Stimulated activated naive CD8-positive, alpha-beta T cell treated with anti-CD3 and anti-CD28 coated beads, Interleukin-15, amount 100 ng/mL, for 72 hours (primary cell): ENCODE measurements at regions not wholly inside any gene's neighbourhood (a gene's known extent, or its start where the extent isn't known, plus 50 kb on each side); places are given as distances from the start of the nearest gene placed in this dataset.

Experiments used
- ATAC-seq: fragments of 150-1000 bp; cut with Tn5 transposase; 2 replicates; pipeline ENCODE4 v1.10.0; 2021; ENCODE audit warnings: mild to moderate bottlenecking, moderate library complexity
- DNase-seq, 2 donors: peaks; one replicate each; pipeline ENCODE4 v3.0.0; 2021 to 2022
- H3K27ac Mint-ChIP-seq, 2 donors: one replicate each; pipeline ENCODE4 v1.8.0; 2022; ENCODE audit warnings: mild to moderate bottlenecking in 2 of 2, mixed read lengths in 2 of 2, moderate library complexity in 2 of 2
- H3K27me3 Mint-ChIP-seq: one replicate; pipeline ENCODE4 v1.8.0; 2022; ENCODE audit warnings: mixed read lengths
- H3K4me1 Mint-ChIP-seq: one replicate; pipeline ENCODE4 v1.8.0; 2022; ENCODE audit warnings: mild to moderate bottlenecking, mixed read lengths
- H3K4me3 Mint-ChIP-seq, 2 donors: one replicate each; pipeline ENCODE4 v1.8.0; 2022; ENCODE audit warnings: mild to moderate bottlenecking in 2 of 2, mixed read lengths in 2 of 2, moderate library complexity in 1 of 2
- H3K9me3 Mint-ChIP-seq, 2 donors: one replicate each; pipeline ENCODE4 v1.8.0; 2022; ENCODE audit warnings: mixed read lengths in 2 of 2

DNA sequence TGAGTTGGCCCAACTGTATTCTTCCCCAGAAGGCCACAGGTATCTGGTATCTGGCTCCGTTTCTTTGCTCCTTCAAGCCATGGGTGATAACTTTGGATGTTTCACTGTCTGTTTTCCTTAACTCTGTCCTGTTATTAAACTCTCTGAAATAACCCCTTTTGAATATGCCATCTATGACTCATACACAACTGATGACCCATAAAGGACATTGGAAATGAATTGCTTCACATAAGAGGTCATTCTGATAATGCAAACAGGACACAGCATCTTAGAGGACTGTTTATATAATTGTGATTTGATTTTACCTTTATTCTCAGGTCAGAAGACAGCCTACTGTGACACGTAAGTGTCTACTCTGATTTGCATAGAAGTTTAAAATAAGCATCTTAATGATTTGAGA, 227.7 kb downstream of the VEGFC start:
- Mint-ChIP-seq H3K27me3 (no peaks in the 10 kb centered on the region), H3K4me1 (no peaks in the 10 kb centered on the region), H3K27ac (no peak overlapping the region), H3K9me3 (peaks cover 0 to 7% of the 10 kb centered on the region in 2 donors), H3K4me3 (no peak overlapping the region)
- ATAC-seq (no peak), DNase-seq (no peak)

DNA sequence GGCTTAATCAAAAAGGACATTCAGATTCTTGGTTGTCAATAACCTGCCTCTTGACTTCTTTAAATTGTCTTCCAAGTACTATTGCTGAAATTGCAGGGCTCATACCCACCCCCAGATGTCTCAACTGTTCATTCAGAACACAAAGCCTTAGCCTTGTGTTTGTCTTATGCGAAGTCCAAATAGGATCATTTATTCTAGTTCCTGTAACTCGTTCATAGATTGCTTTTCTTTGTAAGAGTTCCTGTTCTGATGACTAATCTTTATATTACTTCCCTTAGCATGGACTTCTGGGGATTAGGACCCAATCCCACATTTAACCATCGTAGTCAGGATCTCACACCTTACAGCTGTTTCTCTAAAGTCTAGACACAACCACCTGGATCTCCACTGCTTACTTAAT, 226.0 kb downstream of the VEGFC start:
- DNase-seq (no peak), ATAC-seq (no peak)
- Mint-ChIP-seq H3K4me1 (no peaks in the 10 kb centered on the region), H3K9me3 (peaks cover 0 to 7% of the 10 kb centered on the region in 2 donors), H3K4me3 (no peak overlapping the region), H3K27ac (no peak overlapping the region), H3K27me3 (no peaks in the 10 kb centered on the region)

DNA sequence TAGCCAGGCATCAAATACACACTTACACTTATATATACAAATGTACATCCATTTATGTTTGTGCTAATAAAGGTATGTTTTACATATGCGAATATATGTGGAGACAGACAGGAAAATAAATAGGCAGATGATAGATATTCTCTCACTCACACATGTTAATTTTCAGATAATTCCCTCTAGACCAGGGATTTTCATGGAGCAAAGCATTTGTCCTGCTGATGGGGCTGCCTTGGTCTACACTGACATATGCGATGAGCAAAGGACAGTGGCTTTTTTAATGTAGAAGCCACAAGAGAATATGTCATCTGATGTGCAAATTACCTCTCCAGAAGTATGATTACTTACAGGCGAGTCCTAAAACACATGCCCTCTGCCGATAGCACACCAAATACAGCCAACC, 224.5 kb downstream of the VEGFC start:
- peaks cover 0 to 1% of the 10 kb centered on the region in 2 donors for H3K9me3 Mint-ChIP-seq
- H3K27ac Mint-ChIP-seq: no peak overlapping the region
- H3K4me1 Mint-ChIP-seq: no peaks in the 10 kb centered on the region
- ATAC-seq (no peak), DNase-seq (no peak)
- H3K27me3 Mint-ChIP-seq: no peaks in the 10 kb centered on the region
- no peak overlapping the region for H3K4me3 Mint-ChIP-seq

DNA sequence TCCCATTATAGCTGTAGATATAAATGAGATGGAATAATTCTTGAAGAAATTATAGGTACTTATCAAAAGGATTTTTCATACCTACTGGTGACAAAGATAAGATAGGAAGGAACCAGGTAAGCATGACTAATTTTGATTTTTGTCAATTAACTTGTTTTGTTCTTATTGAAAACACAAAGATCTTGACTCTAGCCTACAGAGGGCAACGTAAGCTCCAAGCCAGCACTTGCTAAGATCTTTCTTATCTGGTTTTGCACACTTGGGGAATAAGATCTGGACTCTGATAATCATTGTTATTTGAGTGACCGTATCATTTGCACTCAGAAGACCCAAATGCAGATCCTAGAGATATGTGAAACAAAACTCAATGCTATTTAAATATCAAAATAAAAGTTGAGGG, 223.4 kb downstream of the VEGFC start:
- ATAC-seq (no peak), DNase-seq (no peak)
- Mint-ChIP-seq H3K27me3 (no peaks in the 10 kb centered on the region), H3K9me3 (no peaks in the 10 kb centered on the region), H3K4me1 (no peaks in the 10 kb centered on the region), H3K4me3 (no peak overlapping the region), H3K27ac (no peak overlapping the region)

DNA sequence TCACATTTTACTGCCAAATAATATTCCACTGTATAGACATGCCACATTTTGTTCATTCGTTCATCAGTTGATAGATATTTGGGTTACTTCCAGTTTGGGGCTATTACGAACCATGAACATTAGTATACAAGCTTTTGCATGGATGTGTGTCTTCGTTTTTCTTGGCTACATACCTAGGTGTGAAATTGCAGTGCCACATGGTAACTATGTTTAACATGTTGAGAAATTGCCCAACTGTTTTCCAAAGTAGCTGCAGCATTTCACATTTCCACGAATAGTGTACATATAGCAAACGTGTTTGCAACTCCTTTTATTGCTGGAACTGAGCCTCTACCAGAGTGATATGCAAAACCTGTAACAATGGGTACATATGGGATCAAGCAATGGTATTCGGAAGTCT, 221.5 kb downstream of the VEGFC start:
- ATAC-seq (no peak), DNase-seq (no peak)
- Mint-ChIP-seq H3K4me3 (no peak overlapping the region), H3K27me3 (no peaks in the 10 kb centered on the region), H3K9me3 (no peaks in the 10 kb centered on the region), H3K4me1 (no peaks in the 10 kb centered on the region), H3K27ac (no peak overlapping the region)

DNA sequence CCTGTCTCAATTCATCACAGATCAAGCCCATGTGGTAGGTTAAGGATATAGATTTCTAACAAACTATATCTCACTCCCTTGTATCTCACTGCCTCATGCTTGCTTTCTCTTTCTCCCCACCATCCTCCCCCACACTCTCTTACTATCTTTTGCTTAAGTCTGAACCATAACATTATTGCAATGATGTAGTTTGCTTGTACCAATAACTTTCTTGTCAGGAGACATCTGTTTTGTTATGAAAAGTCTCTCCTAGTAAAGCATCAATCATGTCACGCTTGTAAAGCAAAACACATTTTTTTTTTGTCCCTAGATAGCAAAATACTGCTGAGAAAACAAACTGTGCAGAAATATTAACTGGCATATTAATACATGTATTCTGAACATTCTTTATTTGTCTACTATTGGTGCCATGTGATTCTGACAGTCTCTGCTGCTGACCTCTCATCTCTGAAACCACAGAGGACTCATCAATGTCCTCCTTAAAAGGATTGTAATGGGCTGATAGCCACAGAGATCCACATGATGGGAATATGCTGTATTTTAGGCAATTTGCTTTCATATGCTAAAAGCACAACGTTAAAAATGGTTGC, 217.5 kb downstream of the VEGFC start:
- no peaks in the 10 kb centered on the region for H3K9me3 Mint-ChIP-seq
- H3K4me3 Mint-ChIP-seq: no peak overlapping the region
- DNase-seq (no peak), ATAC-seq (no peak)
- H3K27me3 Mint-ChIP-seq: no peaks in the 10 kb centered on the region
- H3K4me1 Mint-ChIP-seq: no peaks in the 10 kb centered on the region
- no peak overlapping the region for H3K27ac Mint-ChIP-seq

DNA sequence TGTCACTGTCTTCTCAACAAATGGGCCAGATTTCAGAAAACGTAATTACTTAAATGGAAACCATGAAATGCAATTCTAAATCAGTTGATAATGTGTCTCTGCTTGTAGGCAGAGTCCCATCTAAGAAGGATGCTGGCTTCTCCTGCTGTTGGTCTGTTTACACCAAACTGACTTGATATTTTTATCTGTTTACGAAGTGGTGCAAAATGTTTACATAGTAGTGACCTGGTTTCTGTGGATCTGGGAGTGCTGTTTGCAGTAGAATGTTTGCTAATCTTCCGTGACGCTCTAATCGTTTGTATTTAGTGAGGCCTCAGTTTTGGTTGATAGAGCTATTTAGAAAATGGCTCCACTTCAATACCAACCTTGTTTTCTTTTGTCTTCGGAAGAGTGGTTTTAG, 213.5 kb downstream of the VEGFC start:
- Mint-ChIP-seq H3K27me3 (no peaks in the 10 kb centered on the region), H3K4me3 (no peak overlapping the region), H3K27ac (no peak overlapping the region), H3K9me3 (peaks cover 6 to 9% of the 10 kb centered on the region in 2 donors), H3K4me1 (no peaks in the 10 kb centered on the region)
- no peak for ATAC-seq
- DNase-seq: no peak

DNA sequence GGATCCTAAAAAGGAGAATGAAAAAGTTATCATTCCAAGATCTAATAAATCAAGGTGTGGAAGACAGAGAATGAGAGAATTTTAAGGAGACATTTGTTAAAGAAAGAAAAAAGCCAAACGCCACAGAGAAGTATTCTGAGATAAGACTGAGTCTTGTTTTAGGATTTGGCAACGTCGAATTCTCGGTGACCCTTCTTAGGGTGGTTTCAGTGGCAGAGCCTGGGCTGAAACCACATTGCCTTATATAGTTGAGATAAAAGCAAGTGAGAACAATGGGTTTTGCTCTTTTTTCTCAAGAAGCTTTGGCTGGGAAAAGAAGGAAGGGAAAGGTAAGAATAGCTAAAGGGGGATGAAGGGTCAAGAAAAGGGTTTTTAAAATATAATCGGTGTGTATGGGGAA, 209.4 kb downstream of the VEGFC start:
- ATAC-seq (no peak), DNase-seq (no peak)
- Mint-ChIP-seq H3K27ac (peak overlapping the region in 1 of 2 donors; percentile 50), H3K4me1 (no peaks in the 10 kb centered on the region), H3K9me3 (peaks cover 9 to 11% of the 10 kb centered on the region in 2 donors), H3K27me3 (no peaks in the 10 kb centered on the region), H3K4me3 (no peak overlapping the region)

DNA sequence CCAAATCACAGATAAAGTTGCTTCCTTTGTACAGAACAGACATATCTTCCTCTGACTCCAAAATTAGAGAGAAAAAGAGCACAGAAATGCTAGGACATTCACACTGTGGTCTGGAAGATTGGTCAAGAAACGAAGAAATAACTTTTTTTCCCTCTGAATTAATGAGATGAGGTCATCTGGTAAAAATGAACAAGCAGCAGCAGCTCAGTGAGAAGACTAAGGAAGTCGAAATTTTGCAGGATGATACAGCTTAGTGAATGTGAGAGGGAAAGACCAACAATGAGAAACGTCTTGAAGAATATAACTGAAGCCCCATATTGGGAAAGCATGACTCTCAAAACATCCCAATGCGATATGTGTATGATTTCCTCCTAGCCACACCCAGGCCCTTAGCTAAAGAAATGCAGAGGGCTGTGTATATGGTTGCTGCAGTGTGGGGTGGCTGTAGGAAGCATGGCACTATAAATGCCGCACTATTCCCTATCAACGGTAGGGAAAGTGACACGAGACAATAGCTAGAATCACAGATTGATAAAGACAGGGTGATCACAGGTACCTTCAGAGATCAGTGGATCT, 208.6 kb downstream of the VEGFC start:
- no peak overlapping the region for H3K4me3 Mint-ChIP-seq
- ATAC-seq (no peak), DNase-seq (no peak)
- H3K27me3 Mint-ChIP-seq: no peaks in the 10 kb centered on the region
- no peaks in the 10 kb centered on the region for H3K4me1 Mint-ChIP-seq
- no peak overlapping the region for H3K27ac Mint-ChIP-seq
- peaks cover 9 to 16% of the 10 kb centered on the region in 2 donors for H3K9me3 Mint-ChIP-seq

DNA sequence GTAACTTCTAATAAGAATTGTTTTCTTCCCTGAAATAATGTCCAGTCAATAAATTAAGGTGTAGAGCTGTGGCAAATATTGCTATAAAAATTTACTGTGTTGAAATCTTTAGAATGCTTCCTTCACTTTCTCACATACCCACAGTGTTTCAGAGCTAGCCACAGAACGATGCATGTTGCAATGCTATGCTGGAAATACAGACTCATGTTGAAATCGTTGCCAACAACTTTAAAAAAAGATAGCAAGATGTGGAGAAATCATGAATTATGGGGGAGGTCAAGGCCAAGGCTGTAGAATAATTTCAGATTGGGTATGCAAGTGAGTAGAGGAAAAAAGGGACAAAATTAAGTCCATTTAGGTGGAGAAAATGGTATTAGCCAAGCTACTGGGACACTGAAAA, 204.8 kb downstream of the VEGFC start:
- H3K9me3 Mint-ChIP-seq: peaks cover 9 to 19% of the 10 kb centered on the region in 2 donors

DNA sequence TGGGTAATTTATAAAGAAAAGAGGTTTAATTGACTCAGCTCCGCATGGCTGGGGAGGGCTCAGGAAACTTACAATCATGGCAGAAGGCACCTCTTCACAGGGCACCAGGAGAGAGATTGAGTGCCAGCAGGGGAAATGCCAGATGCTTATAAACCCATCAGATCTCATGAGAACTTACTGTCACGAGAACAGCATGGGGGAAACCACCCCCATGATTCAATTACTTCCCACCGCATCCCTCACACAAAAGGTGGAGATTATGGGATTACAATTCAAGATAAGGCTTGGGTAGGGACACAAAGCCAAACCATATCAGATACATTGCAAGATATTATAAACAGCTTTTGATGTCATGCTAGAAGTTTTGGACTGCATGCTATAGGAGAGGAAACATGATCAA, 204.3 kb downstream of the VEGFC start:
- no peak overlapping the region for H3K27ac Mint-ChIP-seq
- no peaks in the 10 kb centered on the region for H3K4me1 Mint-ChIP-seq
- no peak overlapping the region for H3K4me3 Mint-ChIP-seq
- ATAC-seq (no peak), DNase-seq (no peak)
- H3K27me3 Mint-ChIP-seq: no peaks in the 10 kb centered on the region
- peaks cover 5 to 17% of the 10 kb centered on the region in 2 donors for H3K9me3 Mint-ChIP-seq

More for the DNA sequence above, 204.8 kb downstream of the VEGFC start:
- no peaks in the 10 kb centered on the region for H3K27me3 Mint-ChIP-seq
- H3K4me1 Mint-ChIP-seq: no peaks in the 10 kb centered on the region
- H3K27ac Mint-ChIP-seq: no peak overlapping the region
- DNase-seq (no peak), ATAC-seq (no peak)
- H3K4me3 Mint-ChIP-seq: no peak overlapping the region

DNA sequence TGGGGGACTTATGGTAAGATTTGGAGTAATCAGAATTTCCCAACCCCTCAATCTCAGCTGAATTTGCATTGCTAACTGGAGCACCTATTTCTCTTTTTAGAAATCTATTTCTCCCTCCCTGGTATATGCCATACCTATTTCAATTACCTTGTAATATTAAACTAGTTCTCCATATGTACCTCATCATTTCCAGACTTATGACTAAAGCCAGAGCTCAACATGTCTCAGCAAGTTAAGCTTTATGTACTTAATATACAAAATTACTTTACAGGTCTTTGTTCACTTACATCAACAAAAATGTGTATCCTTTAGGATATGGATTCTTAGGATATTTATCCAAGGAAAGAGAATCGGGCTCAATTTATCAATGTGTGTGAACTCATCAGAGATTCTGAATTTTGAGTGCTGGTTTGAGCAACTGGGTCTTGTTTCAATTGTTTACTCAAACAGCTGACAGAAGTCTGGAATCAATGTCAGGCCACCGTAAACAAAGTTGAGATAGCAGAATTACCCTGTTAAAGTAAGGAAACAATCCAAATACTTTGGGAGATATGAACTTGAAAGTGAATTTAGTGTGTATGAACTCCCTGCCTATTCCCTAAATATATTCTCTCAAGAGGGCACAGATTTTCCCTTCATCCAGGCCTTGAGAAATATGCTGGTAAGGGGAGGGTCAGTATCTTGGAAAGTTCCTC, 199.6 kb downstream of the VEGFC start:
- H3K4me1 Mint-ChIP-seq: no peaks in the 10 kb centered on the region
- ATAC-seq (no peak), DNase-seq (no peak)
- H3K27ac Mint-ChIP-seq: no peak overlapping the region
- H3K27me3 Mint-ChIP-seq: no peaks in the 10 kb centered on the region
- peaks cover 0 to 10% of the 10 kb centered on the region in 2 donors for H3K9me3 Mint-ChIP-seq
- H3K4me3 Mint-ChIP-seq: no peak overlapping the region

DNA sequence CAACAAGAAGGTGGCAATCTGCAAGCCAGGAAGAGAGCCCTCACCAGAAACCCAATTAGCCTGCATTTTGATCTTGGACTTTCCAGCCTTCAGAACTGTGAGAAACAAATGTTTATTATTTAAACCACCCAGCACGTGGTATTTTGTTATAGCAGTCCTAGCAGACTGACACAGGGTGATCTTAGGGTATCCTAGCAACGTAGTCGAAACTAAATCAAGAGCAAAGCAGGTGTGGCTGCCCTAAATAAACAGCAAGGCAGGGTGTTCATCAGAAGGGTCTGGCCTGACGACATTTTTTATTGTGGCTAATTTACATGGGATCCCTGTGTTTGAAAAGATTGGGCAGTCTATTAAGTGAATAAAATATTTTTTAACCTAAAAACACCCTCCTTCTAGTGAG, 198.8 kb downstream of the VEGFC start:
- H3K4me3 Mint-ChIP-seq: no peak overlapping the region
- no peaks in the 10 kb centered on the region for H3K27me3 Mint-ChIP-seq
- H3K4me1 Mint-ChIP-seq: no peaks in the 10 kb centered on the region
- no peak for DNase-seq
- H3K9me3 Mint-ChIP-seq: peaks cover 0 to 5% of the 10 kb centered on the region in 2 donors
- no peak for ATAC-seq
- no peak overlapping the region for H3K27ac Mint-ChIP-seq

DNA sequence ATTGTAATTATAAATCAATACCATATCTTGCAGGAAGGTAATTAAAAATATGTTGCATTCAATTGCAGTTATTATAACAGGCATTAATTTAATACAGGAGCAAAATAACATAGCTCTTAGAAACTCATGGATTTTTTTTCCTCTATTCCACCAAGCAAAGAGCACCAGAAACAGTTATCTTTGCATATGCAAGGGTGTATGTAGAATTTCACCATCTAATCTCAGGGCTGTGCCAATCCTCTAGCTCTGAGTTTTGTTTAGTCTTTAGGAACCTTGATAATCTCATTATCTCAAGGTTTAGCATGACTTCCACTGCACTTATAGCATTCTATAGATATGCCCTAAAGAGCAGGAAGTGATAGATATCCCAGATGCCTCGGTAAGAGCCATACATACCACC, 197.5 kb downstream of the VEGFC start:
- no peaks in the 10 kb centered on the region for H3K27me3 Mint-ChIP-seq
- no peak overlapping the region for H3K4me3 Mint-ChIP-seq
- no peaks in the 10 kb centered on the region for H3K4me1 Mint-ChIP-seq
- no peaks in the 10 kb centered on the region for H3K9me3 Mint-ChIP-seq
- no peak overlapping the region for H3K27ac Mint-ChIP-seq
- no peak for ATAC-seq
- DNase-seq: no peak

DNA sequence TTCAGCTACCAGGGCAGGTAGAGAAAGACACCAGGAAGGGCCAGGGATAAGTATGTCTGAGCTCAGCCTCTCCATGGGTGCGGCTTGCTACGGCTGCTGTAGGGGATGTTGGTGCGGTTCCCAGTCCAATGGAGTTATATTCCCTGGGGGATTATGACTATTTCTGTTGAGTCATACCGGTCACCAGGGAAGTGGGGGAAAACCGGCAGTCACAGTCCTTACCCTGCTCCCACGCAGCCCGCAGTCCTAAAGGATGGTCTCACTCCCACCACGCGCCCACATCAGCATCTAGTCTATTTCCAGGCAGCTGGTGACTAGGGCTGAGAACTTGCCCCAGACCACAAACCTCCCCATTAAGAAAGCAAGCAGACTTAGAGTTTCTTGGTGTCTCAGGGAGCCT, 191.6 kb downstream of the VEGFC start:
- no peak overlapping the region for H3K27ac Mint-ChIP-seq
- no peak for DNase-seq
- no peaks in the 10 kb centered on the region for H3K9me3 Mint-ChIP-seq
- H3K4me1 Mint-ChIP-seq: no peaks in the 10 kb centered on the region
- no peaks in the 10 kb centered on the region for H3K27me3 Mint-ChIP-seq
- no peak overlapping the region for H3K4me3 Mint-ChIP-seq
- ATAC-seq: no peak

DNA sequence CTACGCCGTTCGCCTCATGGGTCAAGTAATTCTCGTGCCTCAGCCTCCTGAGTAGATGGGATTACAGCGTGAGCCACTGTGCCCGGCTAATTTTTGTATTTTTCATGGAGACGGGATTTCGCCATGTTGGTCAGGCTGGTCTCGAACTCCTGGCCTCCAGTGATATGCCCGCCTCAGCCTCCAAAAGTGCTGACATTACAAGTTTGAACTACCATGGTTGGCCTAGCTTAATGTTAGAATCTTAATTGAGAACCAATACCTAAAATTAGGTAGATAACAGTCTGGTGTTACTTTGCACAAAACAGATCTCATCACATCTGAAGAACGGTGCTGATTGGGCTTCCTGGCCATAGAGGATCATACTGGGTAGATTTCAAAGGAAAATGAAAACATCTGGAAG, 184.9 kb downstream of the VEGFC start:
- DNase-seq (no peak), ATAC-seq (no peak)
- no peaks in the 10 kb centered on the region for H3K4me1 Mint-ChIP-seq
- no peaks in the 10 kb centered on the region for H3K9me3 Mint-ChIP-seq
- H3K27ac Mint-ChIP-seq: no peak overlapping the region
- H3K4me3 Mint-ChIP-seq: no peak overlapping the region
- H3K27me3 Mint-ChIP-seq: no peaks in the 10 kb centered on the region

DNA sequence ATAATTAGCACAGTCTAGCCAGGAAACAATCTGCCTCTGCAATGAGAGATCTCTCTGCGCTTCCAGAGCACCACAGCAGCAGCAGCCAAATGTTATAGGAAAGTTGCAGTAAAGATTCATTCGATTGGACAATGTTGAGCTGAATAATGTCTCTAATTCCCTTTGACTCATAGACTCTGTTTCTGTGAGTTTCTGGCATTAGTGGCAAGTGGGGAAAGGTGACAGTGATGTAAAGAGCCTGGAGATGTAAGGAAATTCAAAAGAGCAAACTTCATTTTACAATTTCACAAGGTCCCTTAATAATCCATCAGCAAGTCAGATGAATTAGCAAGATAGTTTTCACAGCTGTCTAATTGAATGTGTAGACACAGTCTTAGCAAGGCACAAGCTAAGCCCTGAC, 184.4 kb downstream of the VEGFC start:
- no peak overlapping the region for H3K27ac Mint-ChIP-seq
- H3K27me3 Mint-ChIP-seq: no peaks in the 10 kb centered on the region
- H3K9me3 Mint-ChIP-seq: no peaks in the 10 kb centered on the region
- DNase-seq (no peak), ATAC-seq (no peak)
- no peaks in the 10 kb centered on the region for H3K4me1 Mint-ChIP-seq
- no peak overlapping the region for H3K4me3 Mint-ChIP-seq
